GM23338 (cell line): ENCODE measurements at regions not wholly inside any gene's neighbourhood (a gene's known extent, or its start where the extent isn't known, plus 50 kb on each side); places are given as distances from the start of the nearest gene placed in this dataset.

ENCODE experiments used
- ATAC-seq: fragments of 200-7000 bp; cut with Tn5 transposase; 3 replicates; pipeline ENCODE4 v1.9.1; 2020
- DNase-seq: peaks from one replicate; pipeline ENCODE4 v3.0.0-alpha.2; 2015; ENCODE audit warnings: low spot score
- H2AFZ ChIP-seq: fragments of 200-600 bp; sonication (generic); 2 replicates; pipeline ENCODE4 v1.8.0; 2016; ENCODE audit warnings: antibody characterized with exemption, mild to moderate bottlenecking, moderate library complexity
- H3F3A ChIP-seq: fragments of 200-600 bp; sonication (generic); replicated peaks from 2 replicates; pipeline ENCODE4 v1.8.0; 2017; ENCODE audit warnings: antibody characterized with exemption, mixed run types, low read depth
- H3K27ac ChIP-seq: fragments of 200-600 bp; sonication (generic); 2 replicates; pipeline ENCODE4 v1.6.1; 2016; ENCODE audit warnings: low read depth
- H3K27me3 ChIP-seq: fragments of 200-600 bp; sonication (generic); 2 replicates; pipeline ENCODE4 v1.8.0; 2016; ENCODE audit warnings: mild to moderate bottlenecking, mixed run types, moderate library complexity; ENCODE audit not compliant: insufficient read depth
- H3K36me3 ChIP-seq: fragments of 200-600 bp; sonication (generic); 2 replicates; pipeline ENCODE4 v1.8.0; 2016; ENCODE audit warnings: mild to moderate bottlenecking; ENCODE audit not compliant: insufficient read depth
- H3K4me1 ChIP-seq: fragments of 200-600 bp; sonication (generic); 2 replicates; pipeline ENCODE4 v1.8.0; 2016; ENCODE audit warnings: mild to moderate bottlenecking, moderate library complexity; ENCODE audit not compliant: insufficient read depth
- H3K4me2 ChIP-seq: fragments of 200-600 bp; sonication (generic); 2 replicates; pipeline ENCODE4 v1.7.1; 2017; ENCODE audit warnings: mixed run types
- H3K4me3 ChIP-seq: fragments of 200-600 bp; sonication (generic); 2 replicates; pipeline ENCODE4 v1.6.1; 2016; ENCODE audit warnings: mixed run types
- H3K79me2 ChIP-seq: fragments of 200-600 bp; sonication (generic); replicated peaks from 2 replicates; pipeline ENCODE4 v1.8.0; 2017; ENCODE audit warnings: mild to moderate bottlenecking; ENCODE audit not compliant: insufficient read depth
- H3K9me2 ChIP-seq: fragments of 200-600 bp; sonication (generic); 2 replicates; pipeline ENCODE4 v1.8.0; 2017; ENCODE audit not compliant: insufficient read depth
- H4K20me1 ChIP-seq: fragments of 200-600 bp; sonication (generic); replicated peaks from 2 replicates; pipeline ENCODE4 v1.8.0; 2017; ENCODE audit warnings: mild to moderate bottlenecking; ENCODE audit not compliant: insufficient read depth
- H3K27ac Mint-ChIP-seq: 2 replicates; pipeline ENCODE4 v1.8.0; 2020; ENCODE audit warnings: inconsistent platforms, mild to moderate bottlenecking, moderate library complexity, mixed read lengths
- H3K27me3 Mint-ChIP-seq: 3 replicates; pipeline ENCODE4 v1.8.0; 2022; ENCODE audit warnings: low read depth, mild to moderate bottlenecking, moderate library complexity, mixed read lengths, inconsistent platforms; ENCODE audit not compliant: insufficient read depth, poor library complexity
- H3K36me3 Mint-ChIP-seq: 3 replicates; pipeline ENCODE4 v1.8.0; 2021; ENCODE audit warnings: low read depth, mild to moderate bottlenecking, inconsistent platforms, moderate library complexity, mixed read lengths
- H3K4me1 Mint-ChIP-seq: 3 replicates; pipeline ENCODE4 v1.8.0; 2020; ENCODE audit warnings: mild to moderate bottlenecking, inconsistent platforms, mixed read lengths
- H3K4me3 Mint-ChIP-seq: 3 replicates; pipeline ENCODE4 v1.8.0; 2021; ENCODE audit warnings: moderate library complexity, mild to moderate bottlenecking, inconsistent platforms, mixed read lengths
- H3K9me3 Mint-ChIP-seq: 3 replicates; pipeline ENCODE4 v1.8.0; 2020; ENCODE audit warnings: moderate library complexity, mild to moderate bottlenecking, inconsistent platforms, mixed read lengths
- CTCF ChIP-seq, 2 experiments: fragments of 200-600 bp in 1 of 2; sonication (generic) in 1 of 2; conservative IDR thresholded peaks; 2 replicates each; pipeline versions ENCODE4 v1.5.1 to v1.6.1; 2016 to 2017; ENCODE audit warnings: antibody characterized with exemption in 2 of 2, low read depth in 2 of 2, mild to moderate bottlenecking in 2 of 2, moderate library complexity in 1 of 2
- EZH2 ChIP-seq: fragments of 200-600 bp; sonication (generic); IDR thresholded peaks from one replicate; pipeline ENCODE4 v1.8.0; 2017; ENCODE audit warnings: antibody characterized with exemption, mild to moderate bottlenecking, low read depth; ENCODE audit not compliant: unreplicated experiment
- NANOG ChIP-seq: IDR thresholded peaks from 2 replicates; pipeline ENCODE4 v1.6.1; 2016; ENCODE audit warnings: antibody characterized with exemption, borderline replicate concordance
- POLR2AphosphoS5 ChIP-seq: IDR thresholded peaks from 2 replicates; pipeline ENCODE4 v1.6.1; 2016; ENCODE audit warnings: antibody characterized with exemption, low read depth
- ZNF114 ChIP-seq: fragments of 250-450 bp; sonication (Bioruptor Pico); IDR thresholded peaks from 2 replicates; pipeline ENCODE4 v1.5.0; 2020; ENCODE audit warnings: mild to moderate bottlenecking, moderate library complexity
- TF ChIP-seq, protein P1 (sequence below): fragments of 250-450 bp; sonication (Bioruptor Pico); IDR thresholded peaks from 2 replicates; pipeline ENCODE4 v1.5.0; 2020; ENCODE audit warnings: mild to moderate bottlenecking, moderate library complexity

DNA sequence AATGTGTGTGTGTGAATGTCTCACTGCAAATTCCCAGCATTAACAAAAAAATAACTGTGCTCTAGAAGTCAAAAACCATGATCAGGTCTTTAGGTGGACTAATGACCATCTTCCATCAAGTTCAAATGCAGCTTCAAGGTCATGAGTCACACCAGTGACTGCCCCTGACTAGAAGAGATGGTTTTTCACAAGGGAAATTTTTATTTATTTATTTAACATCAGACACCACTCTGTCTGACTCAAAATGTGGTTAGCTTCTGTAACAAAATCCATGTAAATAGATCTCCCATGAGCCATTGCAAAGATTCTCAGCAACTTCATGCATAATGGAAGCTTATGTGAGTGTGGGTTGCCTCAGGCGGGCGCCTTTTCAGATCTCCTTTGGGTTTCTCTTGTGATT, 219.2 kb downstream of the KIT start:
- H4K20me1 ChIP-seq: no peaks in the 10 kb centered on the region
- H3K36me3 ChIP-seq: no peaks in the 10 kb centered on the region
- H3K27ac ChIP-seq: no peak overlapping the region
- DNase-seq (no peak), ATAC-seq (no peak)
- H3F3A ChIP-seq: no peaks in the 10 kb centered on the region
- TF ChIP-seq ZNF114 (CRISPR knock-in tag) (no peak), CTCF (conservative IDR thresholded peaks at IDR 0.05; ENCODE audit: low read depth in 2 of 2) (no peak), EZH2 (no peak)
- TF ChIP-seq, protein P1, sequence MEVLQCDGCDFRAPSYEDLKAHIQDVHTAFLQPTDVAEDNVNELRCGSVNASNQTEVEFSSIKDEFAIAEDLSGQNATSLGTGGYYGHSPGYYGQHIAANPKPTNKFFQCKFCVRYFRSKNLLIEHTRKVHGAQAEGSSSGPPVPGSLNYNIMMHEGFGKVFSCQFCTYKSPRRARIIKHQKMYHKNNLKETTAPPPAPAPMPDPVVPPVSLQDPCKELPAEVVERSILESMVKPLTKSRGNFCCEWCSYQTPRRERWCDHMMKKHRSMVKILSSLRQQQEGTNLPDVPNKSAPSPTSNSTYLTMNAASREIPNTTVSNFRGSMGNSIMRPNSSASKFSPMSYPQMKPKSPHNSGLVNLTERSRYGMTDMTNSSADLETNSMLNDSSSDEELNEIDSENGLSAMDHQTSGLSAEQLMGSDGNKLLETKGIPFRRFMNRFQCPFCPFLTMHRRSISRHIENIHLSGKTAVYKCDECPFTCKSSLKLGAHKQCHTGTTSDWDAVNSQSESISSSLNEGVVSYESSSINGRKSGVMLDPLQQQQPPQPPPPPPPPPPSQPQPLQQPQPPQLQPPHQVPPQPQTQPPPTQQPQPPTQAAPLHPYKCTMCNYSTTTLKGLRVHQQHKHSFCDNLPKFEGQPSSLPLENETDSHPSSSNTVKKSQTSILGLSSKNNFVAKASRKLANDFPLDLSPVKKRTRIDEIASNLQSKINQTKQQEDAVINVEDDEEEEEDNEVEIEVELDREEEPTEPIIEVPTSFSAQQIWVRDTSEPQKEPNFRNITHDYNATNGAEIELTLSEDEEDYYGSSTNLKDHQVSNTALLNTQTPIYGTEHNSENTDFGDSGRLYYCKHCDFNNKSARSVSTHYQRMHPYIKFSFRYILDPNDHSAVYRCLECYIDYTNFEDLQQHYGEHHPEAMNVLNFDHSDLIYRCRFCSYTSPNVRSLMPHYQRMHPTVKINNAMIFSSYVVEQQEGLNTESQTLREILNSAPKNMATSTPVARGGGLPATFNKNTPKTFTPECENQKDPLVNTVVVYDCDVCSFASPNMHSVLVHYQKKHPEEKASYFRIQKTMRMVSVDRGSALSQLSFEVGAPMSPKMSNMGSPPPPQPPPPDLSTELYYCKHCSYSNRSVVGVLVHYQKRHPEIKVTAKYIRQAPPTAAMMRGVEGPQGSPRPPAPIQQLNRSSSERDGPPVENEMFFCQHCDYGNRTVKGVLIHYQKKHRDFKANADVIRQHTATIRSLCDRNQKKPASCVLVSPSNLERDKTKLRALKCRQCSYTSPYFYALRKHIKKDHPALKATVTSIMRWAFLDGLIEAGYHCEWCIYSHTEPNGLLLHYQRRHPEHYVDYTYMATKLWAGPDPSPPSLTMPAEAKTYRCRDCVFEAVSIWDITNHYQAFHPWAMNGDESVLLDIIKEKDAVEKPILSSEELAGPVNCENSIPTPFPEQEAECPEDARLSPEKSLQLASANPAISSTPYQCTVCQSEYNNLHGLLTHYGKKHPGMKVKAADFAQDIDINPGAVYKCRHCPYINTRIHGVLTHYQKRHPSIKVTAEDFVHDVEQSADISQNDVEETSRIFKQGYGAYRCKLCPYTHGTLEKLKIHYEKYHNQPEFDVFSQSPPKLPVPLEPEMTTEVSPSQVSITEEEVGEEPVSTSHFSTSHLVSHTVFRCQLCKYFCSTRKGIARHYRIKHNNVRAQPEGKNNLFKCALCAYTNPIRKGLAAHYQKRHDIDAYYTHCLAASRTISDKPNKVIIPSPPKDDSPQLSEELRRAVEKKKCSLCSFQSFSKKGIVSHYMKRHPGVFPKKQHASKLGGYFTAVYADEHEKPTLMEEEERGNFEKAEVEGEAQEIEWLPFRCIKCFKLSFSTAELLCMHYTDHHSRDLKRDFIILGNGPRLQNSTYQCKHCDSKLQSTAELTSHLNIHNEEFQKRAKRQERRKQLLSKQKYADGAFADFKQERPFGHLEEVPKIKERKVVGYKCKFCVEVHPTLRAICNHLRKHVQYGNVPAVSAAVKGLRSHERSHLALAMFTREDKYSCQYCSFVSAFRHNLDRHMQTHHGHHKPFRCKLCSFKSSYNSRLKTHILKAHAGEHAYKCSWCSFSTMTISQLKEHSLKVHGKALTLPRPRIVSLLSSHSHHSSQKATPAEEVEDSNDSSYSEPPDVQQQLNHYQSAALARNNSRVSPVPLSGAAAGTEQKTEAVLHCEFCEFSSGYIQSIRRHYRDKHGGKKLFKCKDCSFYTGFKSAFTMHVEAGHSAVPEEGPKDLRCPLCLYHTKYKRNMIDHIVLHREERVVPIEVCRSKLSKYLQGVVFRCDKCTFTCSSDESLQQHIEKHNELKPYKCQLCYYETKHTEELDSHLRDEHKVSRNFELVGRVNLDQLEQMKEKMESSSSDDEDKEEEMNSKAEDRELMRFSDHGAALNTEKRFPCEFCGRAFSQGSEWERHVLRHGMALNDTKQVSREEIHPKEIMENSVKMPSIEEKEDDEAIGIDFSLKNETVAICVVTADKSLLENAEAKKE (CRISPR knock-in tag): no peak
- no peaks in the 10 kb centered on the region for H3K9me3 Mint-ChIP-seq
- peaks cover 3% of the 10 kb centered on the region; the same call in 1 of the 2 replicates for H3K9me2 ChIP-seq
- no peak overlapping the region for H3K4me3 Mint-ChIP-seq
- peaks cover under 1% of the 10 kb centered on the region for H3K27me3 Mint-ChIP-seq
- H3K79me2 ChIP-seq: no peaks in the 10 kb centered on the region
- H3K4me1 ChIP-seq: no peaks in the 10 kb centered on the region
- no peak overlapping the region for H2AFZ ChIP-seq
- no peak overlapping the region for H3K4me2 ChIP-seq
- H3K36me3 Mint-ChIP-seq: no peaks in the 10 kb centered on the region
- H3K4me1 Mint-ChIP-seq: no peaks in the 10 kb centered on the region
- H3K27ac Mint-ChIP-seq: no peak overlapping the region
- no peaks in the 10 kb centered on the region for H3K27me3 ChIP-seq
- H3K4me3 ChIP-seq: no peak overlapping the region

- peaks cover 3% of the 10 kb centered on the region; the same call in 1 of the 2 replicates for H3K9me2 ChIP-seq
- H3K27me3 ChIP-seq: no peaks in the 10 kb centered on the region
- ATAC-seq: no peak
- no peaks in the 10 kb centered on the region for H3F3A ChIP-seq
- Mint-ChIP-seq H3K36me3 (no peaks in the 10 kb centered on the region), H3K27me3 (no peaks in the 10 kb centered on the region), H3K9me3 (no peaks in the 10 kb centered on the region), H3K4me3 (no peak overlapping the region), H3K4me1 (no peaks in the 10 kb centered on the region), H3K27ac (no peak overlapping the region)
- DNase-seq: no peak
- H3K27ac ChIP-seq: no peak overlapping the region
- H3K4me2 ChIP-seq: no peak overlapping the region
- no peaks in the 10 kb centered on the region for H3K4me1 ChIP-seq
- H3K4me3 ChIP-seq: no peak overlapping the region
- H2AFZ ChIP-seq: peak overlapping the region; percentile 39; the same call in 1 of the 2 replicates
- H4K20me1 ChIP-seq: no peaks in the 10 kb centered on the region
- no peaks in the 10 kb centered on the region for H3K79me2 ChIP-seq
- no peaks in the 10 kb centered on the region for H3K36me3 ChIP-seq
- TF ChIP-seq NANOG (no peak), POLR2AphosphoS5 (no peak)
Measured at GRCh38 chr4:54872261-54872660, 214.5 kb downstream of the KIT start.
